ENCODE measurements at regions not wholly inside any gene's neighbourhood (a gene's known extent, or its start where the extent isn't known, plus 50 kb on each side); places are given as distances from the start of the nearest gene placed in this dataset.
"Not testable (repeated sequence)": the region's sequence is repeated elsewhere in the genome, so short reads cannot be mapped to it uniquely, and the experiment has no call there.

DNA sequence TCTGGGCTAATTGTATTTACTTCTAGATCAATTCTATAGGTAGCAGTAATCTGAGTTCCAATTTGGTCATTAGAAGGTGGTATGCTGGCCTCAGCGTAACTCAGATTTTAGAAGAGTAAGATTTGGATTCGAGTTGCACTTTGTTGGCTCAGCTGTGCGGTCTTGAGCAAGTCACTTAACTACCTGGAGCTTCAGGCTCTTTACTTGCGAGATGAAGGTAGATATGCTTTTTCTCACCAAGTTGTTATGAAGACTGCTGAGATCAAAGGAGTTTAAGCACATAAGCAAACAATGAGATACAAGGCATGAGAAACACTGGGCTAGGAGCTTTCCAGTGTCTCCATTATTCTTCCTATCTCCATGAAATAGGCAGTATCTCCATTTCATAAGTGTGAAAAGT lies 133.8 kb upstream of the RANBP3L start:
- no peak for DNase-seq

DNA sequence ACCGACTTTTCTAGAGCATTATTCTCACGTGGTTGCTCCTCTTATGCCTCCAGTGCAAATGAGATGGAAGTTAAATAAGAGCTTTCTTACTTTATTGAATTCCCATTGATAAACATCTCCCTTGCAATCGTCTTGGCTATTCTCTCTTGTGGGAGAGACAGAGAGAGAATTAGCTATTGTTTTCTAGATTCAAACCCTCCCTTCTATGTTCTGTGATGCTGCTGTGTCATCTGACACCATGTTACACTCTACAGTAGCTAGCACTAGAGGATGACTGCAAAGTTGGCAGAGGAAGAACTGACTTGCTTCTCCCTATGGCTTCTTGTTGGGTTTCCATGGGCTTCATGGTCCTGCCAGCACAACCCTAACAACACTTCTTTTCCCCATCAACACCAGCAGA lies 134.6 kb upstream of the RANBP3L start:
- DNase-seq, result no peak

GRCh38 chr5:36438765-36439561 lies 137.3 kb upstream of the RANBP3L start:
- DNase-seq, result no peak

GRCh38 chr5:36440300-36440699 lies 138.6 kb upstream of the RANBP3L start:
- DNase-seq, result no peak

GRCh38 chr5:36441280-36441679 lies 139.6 kb upstream of the RANBP3L start:
- DNase-seq, result no peak

GRCh38 chr5:36442352-36442751 lies 140.7 kb upstream of the RANBP3L start:
- DNase-seq, result no peak

GRCh38 chr5:36442796-36443195 lies 141.1 kb upstream of the RANBP3L start:
- no peak for DNase-seq

GRCh38 chr5:36443941-36444340 lies 142.2 kb upstream of the RANBP3L start:
- DNase-seq, result no peak

DNA sequence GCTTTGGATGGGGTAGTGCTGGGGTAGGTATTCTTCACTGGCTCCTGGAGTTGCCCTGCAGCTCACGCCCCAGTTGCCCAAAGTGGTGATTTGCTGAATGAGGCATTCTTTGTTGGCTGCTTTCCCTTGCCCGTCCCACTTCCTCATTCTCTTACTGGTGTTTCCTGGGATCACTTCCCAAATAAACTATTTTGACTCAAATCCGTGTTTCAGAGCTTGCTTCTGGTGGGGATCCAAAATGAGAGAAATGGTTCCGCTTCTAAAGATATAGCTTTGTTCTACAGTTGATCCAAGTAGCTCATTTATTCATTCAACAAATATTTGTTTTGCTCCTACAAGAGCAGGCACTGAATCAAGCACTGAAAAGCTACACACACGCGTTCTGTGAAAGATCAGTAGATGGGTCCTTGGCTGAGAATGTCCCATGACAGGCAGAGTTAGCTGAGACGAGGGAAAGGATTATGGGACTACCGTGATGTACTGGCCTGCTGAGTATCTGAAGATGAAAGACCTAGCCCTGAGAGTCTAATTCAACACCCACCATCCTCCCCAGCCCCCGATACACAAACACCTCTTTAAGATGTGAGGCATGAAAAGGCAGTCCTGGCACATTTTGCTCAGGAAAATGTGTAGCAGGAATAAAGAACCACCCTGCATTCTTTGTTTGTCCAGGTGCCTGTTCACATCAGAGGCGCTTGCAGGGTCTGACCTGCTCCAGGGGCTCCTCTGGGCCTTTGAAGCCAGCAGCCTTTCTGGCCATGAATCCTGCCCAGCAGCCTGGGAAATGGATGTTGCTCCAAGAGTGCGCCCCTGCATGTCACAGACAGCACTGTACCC lies 143.1 kb upstream of the RANBP3L start:
- DNase-seq, result no peak

GRCh38 chr5:36447776-36448175 lies 146.1 kb upstream of the RANBP3L start:
- DNase-seq, result no peak

GRCh38 chr5:36450229-36451014 lies 148.7 kb upstream of the RANBP3L start:
- no peak for DNase-seq

DNA sequence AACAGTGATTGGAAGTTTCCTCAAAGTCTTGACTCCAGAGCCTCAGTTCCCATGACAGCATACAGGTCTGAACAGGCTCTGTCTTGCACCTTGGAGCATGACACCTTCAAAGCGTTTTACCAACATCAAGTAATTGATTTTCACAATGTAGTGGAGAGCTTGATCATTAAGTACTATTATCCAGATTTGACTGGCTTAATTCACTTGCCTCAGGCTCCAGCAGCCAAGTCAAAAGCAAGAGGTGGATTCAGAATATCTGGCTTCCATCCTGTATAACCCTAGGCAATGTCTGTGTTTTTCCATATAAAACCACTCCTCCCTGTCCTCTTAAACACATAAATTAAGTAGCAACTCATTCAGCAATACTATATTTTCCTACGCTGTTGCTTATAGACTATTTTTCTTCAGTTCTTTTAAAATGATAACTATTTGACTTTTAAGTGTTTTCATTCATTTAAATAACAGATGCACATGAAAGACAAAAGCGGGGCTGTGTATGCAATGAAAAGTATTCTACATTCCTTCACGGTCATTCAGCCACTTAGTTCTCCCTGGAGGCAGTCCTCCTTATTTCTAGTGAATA lies 150.8 kb upstream of the RANBP3L start:
- no peak for DNase-seq

DNA sequence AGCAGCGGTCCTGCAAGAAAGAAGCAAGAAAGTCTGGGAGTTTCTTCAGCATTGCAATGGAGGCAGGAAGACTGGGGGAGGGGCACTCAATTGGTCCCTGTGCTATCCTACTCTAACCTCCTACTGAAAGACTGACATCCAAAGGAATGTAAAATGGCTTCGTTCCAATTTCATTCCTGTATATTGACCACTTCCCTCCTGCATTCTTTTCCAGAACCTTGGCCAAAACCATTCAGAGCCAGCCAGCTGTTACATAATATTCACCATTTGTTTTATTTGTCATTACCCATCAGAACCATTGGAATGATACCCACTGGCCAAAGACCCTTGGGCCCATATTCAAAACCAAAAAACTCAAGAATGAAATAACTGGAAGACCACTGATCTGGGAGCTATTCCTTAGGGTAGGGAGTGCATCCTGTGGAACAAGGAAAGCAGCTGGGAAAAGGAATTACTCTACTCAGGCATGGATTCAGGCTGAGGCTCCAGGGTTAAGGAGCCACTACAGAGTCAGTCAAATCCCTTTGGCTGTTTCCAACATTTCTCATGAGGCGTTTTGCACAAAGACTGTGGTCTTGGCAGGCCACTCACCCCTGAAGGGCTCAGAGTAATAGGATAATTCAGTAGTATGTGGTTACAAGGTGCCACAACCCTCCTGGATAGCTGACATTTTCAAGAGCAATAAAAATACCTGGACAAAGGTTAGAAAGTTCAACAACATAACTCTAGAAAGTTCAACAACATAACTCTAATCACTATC lies 148.7 kb upstream of the SLC1A3 start:
- no peak for DNase-seq

GRCh38 chr5:36458746-36459145 lies 147.7 kb upstream of the SLC1A3 start:
- DNase-seq, result no peak

DNA sequence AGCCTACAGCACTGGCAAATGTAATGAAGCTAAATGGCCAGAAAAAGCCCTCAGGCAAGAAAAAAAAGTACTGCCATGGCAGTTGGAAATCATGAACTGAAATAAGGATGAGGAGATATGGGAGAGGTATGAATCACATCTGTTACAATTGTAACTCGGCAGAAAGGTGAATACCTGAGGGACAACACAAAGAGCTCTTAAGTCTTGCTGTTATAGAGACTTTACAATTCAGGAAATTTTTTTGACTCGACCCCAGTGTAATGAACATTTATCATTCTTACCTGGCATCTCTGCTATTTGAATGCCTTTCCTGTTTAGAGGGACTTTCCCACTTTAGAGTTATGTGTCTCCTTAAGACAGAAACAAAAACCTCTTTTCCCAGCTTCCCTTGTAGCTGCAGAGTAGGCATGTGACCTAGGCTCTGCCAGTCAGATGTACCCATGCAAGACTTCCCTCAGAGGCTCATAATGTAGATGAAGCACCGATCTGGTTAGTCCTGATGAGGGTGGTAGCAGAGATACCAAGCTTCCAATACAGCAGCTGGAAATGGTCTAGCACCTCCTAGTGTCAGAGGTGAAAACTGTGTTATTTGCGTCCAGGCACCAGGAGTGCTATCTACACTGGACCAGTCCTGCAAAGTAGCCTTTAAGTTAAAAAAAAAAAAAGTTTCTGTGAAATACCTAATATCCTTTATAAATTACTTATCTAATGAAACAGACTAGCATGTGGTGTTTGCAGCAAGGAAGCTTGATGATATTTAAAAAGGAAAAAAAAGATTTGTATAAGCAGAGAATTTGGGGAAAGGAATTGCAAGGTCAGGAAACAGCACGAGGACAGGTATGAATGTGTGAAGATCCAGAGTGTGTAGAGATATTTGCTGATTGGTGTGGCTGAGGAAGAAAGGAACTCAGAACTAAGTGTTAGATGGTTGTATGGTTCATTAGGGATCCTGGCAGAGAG lies 146.9 kb upstream of the SLC1A3 start:
- DNase-seq, result no peak

DNA sequence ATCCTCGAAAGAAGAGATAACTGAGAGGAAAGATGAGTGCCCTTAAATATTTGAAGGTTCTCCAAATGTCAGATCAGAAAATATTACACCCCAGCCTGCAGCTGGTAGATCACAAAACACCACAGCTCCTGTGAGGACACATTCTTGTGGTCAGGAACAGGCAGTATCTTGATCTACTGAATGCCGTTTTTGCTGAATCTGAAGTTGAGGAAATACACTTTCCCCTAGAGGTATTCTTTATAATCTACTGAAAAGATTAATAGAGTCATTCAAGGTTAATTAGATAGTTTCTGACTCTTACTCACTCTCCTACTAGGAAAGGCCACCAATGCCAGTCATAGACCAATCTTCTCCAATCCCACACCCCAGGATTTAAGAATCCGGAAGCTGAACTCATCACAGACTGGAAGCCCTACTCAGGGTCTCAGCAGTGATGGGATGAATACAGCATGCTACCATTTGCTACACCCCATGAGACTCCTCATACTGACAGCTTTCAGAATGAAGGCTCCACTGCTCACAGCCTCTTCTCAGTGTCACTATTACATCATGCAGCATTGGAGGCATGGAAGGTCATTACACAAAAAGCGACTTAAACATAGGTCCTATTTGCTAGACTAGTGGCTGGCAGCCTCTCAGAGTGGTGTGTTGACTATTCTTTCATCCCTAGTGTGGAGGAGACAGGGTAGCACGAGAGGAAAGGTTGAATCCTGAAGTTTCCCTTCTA lies 143.9 kb upstream of the SLC1A3 start:
- DNase-seq, result no peak

DNA sequence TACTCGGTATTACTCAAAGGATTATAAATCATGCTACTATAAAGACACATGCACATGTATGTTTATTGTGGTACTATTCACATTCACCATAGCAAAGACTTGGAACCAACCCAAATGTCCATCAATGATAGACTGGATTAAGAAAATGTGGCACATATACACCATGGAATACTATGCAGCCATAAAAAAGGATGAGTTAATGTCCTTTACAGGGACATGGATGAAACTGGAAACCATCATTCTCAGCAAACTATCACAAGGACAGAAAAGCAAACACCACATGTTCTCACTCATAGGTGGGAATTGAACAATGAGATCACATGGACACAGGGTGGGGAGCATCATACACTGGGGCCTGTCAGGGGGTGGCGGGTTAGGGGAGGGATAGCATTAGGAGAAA lies 130.5 kb upstream of the SLC1A3 start:
- not testable (repeated sequence) for DNase-seq

GRCh38 chr5:36478646-36479317 lies 127.6 kb upstream of the SLC1A3 start:
- no peak for DNase-seq

GRCh38 chr5:36481454-36482120 lies 124.8 kb upstream of the SLC1A3 start:
- DNase-seq, result no peak

Measured in stimulated activated CD4-positive, alpha-beta T cell treated with anti-CD3 and anti-CD28 coated beads, Interleukin-1b, Interleukin-23, amount 100 ng/mL, for 48 hours (primary cell).